NCI-H2227 (cell line): ENCODE measurements at regions not wholly inside any gene's neighbourhood (a gene's known extent, or its start where the extent isn't known, plus 50 kb on each side); places are given as distances from the start of the nearest gene placed in this dataset.

ENCODE experiments used
- DNase-seq: peaks from one replicate; lab custom pipeline; 2025; ENCODE audit not compliant: unreplicated experiment; lab: John Stamatoyannopoulos, UW

DNA sequence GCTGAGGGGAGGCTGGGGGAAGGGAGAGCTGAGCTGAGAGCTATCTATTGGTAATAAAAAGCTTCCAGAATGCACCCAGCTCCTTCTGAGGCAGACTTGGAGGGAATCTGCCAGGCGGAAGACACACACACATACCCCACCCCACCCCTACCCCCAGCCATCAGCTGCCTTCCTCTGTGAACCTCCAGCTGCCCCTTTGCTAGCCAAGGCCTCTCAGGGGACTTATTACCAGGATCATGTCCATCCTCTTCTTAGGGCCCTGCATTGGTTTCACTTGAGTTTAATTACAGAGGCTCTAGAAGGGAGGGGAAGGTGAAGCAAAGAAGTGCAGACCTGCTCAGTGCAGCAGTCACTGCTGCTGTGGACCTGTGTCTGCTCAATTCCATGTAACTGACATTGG lies 156.4 kb downstream of the OMA1 start:
- no peak for DNase-seq

DNA sequence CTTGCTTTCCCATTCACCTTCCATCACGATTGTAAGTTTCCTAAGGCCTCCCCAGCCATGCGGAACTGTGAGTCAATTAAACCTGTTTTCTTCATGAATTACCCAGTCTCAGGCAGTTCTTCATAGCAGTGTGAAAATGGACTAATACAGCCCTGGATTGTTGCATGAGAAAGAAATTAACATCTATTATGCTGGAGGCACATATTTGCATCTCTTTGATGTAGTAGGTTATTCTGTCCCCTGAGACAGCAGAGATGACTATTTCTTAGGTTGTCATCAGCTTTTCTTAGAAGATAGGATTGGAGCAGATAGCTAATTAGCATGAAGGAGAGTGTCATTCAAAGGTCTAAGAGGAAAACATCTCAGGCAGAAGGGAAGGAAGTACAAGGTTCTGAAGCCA lies 166.2 kb downstream of the OMA1 start:
- DNase-seq: no peak

DNA sequence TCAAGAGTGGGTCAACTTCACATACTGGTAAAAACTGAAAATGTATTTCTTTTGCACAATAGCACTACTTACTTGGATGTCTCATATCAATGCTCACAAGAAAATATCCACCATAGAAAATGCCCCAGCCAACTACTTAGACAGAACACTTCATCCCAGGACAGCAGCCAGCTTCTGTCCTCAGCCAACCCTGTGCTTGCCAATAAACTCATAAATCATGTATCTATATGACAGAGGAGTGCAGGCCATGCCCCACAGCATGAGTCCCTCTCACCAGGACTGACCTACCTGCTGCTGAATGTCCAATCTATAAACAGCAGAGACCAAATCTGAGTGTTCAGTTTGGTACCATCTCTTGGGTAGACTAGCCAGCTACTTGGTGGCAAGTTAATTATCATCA lies 179.3 kb downstream of the OMA1 start:
- DNase-seq: no peak

DNA sequence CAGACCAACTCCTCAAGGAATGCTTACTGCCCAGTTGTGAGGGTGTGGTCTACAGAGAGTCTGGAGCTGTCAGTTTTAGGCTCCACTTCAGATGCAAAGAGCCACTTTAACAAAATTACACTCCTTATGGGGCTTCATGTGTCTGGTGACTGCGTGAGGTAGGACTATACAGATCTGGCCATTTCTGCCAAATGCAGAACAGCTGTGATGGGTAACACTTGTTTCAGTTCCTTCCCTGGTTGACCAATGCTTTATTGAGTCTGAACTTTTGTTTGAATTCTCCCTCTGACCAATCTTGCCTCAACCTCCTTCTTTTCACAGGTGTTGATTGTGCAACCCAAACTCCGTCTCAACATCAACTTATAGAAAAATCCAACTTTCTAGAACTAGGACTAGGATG lies 181.2 kb downstream of the OMA1 start:
- DNase-seq: no peak

DNA sequence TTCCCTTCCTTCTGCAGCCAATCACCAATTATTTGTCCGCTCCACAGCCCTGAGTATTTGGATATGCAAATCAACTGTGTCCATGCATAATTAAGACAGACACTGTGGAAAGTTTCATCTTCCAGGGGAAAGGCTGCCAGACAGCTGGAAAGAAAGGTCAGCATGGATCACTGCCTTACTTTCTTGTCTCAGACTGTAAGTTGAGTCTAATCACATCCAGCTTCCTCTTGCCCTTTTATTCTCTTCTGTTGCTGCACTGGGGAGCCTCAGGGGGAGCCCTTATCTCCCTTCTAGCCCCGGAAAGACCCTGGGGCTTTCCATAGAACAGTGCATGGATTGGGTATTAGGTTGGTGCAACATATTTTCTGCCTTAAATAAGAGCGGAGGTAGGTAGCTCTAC lies 182.9 kb downstream of the OMA1 start:
- DNase-seq: no peak

DNA sequence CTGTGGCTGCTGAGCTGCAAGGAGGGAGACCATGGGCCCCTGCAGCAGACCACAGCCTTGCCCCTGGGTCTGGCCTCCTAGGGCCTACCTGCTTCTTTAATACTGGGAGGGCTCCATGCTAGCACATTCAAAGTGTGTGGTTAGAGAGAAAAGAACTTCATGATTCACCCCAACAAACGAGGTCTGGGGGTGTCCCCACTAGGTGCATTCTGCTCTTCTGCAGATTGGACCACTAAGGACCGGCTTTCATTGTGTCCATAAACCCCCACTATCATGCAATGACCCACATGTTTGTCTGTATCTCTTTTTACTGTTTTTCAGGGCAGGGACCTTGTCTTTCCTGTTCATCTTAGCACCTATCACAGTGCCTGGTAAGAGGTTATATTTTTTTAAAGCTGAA lies 185.4 kb downstream of the OMA1 start:
- no peak for DNase-seq

DNA sequence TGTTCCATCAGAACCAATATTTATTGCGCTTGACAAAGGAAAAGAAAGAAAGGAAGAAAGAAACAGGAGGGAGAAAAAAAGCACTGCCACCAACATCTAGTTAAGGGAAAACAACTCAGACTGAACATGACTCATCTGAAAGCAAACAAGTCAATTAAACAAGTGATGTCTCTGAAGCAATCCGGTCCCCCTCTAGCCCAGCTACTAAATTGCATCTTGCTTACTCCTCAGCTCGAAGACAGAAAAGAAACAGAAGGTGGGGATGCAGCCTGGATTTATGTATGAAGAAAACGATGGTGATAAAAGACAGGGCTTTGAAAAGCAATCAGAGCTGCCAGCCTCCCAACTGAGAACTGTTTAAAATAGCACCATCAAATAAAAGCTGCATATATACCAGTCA lies 188.2 kb downstream of the OMA1 start:
- DNase-seq: no peak

DNA sequence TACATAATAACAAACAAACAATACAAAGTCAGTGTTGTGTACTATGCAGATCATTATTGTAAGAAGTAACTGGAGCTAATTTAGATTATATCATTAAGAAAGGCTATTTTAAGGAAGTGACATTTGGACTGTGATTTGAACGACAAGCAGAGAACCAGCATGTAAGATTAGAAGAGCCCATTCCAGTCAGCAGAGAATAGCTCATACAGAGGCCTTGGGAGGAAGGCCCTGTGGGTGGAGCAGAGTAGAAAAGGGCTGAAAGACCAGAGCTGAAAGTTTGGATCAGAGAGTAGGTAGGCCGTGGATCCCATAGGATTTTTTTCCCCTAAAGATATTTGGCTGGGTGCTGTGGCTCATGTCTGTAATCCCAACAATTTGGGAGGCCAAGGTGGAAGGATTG lies 190.1 kb downstream of the OMA1 start:
- no peak for DNase-seq

DNA sequence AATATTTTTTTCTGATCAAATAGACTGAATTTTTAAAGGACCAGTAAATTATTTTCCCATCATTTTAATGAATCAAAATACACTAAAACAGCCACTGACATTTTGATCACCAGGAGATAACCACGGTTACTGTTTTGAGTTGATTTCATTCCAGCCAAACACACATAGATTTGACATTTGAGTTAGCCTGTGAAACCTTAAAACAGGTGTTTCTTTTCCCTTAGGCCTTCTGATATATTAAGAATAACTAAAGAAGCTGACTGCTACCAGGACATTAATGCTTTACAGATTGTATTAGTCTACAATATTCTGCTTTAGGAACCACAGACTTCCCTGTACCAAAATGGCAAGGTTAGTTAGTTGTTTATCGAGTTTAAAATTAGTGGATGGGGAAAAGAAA lies 193.4 kb downstream of the OMA1 start:
- DNase-seq: no peak

DNA sequence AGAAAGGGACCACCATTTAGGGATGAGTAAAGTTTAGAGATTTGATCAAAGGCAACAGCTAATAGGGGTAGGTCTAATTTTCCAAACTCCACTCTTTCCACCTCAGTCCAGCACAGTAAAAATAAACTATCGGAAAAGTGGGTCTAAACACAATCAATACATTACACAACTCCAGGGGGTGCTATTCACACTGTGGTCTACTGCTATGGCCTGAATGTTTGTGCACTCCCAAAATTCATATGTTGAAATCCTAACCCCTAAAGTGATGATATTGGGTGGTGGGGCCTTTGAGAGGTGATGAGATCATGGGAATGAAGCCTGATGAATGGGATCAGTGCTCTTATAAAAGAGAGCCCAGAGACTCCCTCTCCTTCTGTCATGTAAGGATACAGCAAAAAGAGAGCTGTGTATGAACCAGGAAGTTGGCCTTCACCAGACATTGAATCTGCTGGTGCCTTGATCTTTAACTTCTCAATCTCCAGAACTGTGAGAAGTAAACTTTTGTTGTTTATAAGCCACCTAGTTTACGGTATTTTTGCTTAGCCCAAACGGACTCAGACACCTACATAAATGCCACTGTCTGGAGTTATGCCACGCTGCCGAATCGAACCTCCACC lies 193.9 kb downstream of the OMA1 start:
- DNase-seq: no peak

DNA sequence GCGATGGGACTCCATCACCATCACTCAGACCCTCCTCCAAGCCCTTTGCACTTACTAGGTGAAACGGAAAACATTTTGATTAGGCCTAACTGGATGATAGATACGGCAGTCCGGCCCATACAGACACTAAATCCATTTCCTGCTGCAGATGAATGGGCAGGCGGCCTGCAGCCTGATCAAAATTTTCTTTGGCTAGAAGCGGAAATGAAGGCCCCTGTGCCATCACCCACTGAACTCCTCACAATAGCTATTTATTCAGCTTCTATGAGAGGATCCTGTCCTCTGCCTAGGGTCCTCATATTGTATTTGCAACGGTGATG lies 200.5 kb downstream of the OMA1 start:
- DNase-seq: no peak

DNA sequence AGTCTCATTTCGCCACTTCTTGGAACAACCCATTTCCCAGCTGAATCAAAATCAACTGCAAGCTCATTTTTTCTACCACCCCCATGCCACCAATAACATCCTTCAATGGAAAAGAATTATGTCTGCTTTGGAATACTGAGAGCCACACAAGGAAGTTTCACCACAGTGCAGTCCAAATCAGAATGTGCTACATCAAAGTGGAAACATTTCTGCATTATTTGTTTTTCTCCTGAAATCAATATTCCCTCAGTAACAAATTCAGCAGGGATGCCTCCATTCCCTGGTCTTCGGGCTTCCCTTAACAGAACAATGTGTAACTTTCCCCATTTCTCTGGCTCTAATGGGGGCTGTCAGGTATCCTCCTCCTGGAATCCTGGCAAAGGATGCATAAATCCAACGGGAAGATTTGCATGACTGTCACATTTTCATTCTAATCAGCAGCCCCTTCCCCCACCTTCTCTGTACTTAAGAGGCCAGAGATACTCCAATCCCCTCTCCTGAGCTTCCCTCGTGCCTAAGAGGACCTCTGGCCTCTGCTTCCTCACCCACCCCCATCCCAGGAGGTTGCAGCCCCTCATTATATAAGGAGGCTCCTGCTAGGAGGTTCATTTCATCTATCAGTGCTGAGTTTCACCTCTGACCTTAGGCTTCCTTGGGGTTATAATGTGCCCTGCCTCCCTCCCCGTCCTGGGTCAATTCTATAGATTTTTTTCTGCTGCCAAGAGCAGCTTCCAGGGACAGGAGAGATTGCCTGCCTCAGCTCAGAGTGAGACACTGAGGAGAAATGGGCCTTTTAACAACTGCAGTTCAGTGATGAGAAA lies 201.1 kb downstream of the OMA1 start:
- no peak for DNase-seq

DNA sequence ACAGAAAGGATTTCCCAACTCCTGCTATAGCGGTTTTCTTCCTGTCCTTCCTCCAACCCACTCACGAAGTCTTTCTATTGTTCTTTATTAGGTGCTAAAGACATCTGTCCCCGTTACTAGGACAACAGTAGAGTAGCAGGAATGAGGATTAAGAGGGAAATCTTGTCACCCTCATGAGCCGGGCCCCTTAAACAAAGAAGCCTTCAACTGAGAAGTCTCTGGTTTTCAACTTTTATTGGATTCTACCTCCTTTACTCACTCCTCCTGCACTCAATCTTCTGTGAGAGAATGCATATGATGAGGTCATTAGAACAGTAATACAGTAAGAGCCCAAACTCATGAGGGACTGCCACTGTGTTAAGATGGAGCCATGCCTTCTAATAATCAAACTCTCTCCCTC lies 206.3 kb downstream of the OMA1 start:
- no peak for DNase-seq

DNA sequence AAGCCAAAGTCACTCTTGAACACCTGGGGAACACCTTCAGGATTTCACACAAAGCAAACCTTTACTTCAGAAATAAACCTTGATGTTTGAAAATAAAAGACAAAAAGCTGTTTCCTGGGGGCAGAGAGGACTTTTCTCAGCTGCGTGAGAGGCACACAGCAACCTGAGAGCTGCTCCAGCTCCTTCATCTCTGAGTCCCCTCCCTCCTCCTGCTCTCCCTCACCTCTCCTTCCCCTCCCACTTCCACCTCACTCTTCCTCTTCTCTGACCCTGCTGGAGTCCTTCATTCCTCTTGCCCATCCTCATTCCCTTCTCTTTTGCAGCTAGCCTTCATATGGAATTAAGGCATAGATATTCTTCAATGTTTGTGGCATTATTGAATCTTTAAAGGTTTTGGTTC lies 208.4 kb downstream of the OMA1 start:
- no peak for DNase-seq

DNA sequence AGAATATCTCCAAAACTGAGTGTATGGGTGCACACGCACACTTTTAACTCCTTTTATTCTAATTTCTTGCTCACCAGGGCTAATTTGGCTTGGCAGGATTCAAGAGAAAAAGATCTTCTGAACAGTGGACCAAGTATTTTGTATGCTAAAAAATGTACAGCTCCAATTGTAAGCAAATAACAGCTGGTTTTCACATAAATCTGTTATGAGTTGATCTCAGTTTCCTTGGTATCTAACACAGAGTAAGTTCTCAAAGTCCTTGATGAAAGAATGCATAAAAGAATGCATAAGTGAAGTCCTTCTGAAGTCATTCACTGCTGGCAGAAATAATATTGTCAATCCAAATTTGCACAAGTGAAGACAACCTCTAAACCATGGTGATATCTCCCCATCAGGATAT lies 213.0 kb downstream of the OMA1 start:
- DNase-seq: no peak

DNA sequence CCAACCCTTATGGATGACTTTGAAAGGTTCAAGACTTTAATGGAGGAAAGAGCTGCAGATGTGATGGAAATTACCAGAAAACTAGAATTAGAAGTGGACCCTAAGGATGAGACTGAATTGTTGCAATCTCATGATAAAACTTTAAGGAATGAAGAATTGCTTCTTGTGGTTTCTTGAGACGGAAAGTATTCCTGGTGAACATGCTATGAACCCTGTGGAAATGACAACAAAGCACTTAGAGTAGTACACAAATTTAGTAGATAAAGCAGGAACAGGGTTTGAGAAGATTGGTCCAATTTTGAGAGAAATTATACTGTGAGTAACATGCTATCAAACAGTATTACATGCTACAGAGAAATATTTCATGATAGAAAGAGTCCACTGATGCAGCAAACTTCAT lies 215.4 kb downstream of the OMA1 start:
- no peak for DNase-seq

DNA sequence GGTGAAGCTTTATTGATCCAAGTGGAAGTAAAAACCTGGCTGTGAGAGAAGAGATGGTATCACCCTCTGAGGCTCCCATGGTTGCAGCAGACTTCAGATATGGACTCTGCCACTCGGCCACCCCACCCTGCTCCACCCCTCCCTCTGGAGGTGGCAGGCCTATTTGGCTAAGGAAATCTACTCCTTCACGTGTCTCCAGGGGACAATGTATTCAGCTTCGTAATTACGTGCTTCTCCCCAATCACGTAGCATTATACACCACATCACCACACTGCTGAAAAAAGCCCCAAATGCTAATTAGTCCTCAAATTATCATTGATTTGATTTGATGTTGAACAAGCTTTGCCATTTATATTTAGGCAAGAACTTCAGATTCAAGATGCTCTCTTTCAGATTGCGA lies 220.7 kb downstream of the OMA1 start:
- DNase-seq: no peak

DNA sequence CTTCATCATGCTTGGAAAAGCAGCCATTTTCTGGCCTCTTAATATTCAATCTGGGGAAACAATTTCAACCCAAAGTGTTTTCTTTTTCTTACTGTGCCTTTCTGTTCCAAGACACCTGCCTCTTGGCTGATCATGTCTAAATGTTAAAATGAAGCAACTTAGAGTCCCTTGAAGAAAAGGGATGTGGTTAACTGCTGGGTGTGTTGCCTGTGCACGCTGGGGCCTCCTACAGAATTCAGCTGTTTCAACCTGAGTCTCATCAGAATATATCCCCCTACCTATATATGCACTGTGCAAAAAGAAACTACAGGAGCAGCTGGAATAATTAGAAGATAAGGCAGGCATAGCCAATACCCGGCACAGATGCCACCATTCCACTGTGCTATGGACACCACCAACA lies 222.0 kb downstream of the OMA1 start:
- DNase-seq: no peak

DNA sequence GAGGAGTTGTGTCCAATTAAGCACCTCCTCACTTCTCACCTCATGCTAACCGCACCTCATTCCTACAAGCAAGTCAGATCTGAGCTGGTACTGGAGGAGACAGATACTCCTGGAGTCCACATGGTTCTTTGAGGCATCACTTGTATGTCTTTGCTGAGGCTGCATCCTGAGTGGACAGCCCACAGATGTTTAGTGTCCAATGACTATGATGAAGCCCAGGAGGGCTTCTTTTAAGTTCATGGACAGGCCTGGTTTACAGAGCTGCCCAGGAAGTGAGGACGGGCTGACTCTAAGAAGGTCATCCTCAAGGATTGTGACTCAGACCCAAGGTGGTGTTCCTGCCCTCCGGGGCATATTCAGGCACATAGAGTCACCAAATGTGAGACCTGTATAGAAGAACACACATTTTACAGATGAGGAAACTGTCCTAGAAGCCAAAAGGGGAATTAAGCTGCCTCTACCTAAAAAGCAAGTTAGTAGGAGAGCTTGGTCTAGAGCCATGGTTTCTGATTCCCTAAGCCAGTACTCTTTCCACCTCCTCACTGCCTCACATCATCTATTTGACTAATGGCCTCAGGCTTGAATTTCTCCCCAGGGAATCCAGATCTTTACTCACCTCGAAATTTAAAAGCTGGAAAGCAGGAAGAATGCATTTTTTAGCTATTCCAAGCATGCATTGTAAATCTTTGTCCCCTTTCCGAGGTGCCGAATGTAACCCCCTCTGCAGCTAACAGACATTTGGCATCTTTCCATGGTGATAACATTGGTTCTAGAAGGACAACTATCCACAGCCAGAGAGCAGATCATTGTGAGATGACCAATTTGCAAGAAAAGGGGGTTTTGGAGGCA lies 228.1 kb downstream of the OMA1 start:
- no peak for DNase-seq

DNA sequence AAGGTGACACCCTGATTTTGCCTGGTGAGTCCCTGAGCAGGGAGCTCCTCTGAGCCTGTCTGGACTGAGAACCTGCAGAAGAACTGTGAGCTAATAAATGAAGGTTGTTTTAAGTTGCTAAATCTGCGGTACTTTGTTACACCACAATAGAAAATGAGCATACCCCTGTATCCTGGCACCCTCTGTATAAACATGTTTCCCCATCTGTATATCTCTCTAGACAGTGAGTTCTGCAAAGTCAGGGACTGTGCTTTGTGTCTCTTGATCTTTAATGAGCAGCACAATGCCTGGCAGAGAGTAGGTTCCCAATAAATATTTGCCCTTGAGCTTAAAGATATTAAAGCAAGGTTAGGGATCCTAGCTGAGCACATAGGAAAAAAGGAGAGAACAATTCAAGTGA lies 228.8 kb downstream of the OMA1 start:
- no peak for DNase-seq

DNA sequence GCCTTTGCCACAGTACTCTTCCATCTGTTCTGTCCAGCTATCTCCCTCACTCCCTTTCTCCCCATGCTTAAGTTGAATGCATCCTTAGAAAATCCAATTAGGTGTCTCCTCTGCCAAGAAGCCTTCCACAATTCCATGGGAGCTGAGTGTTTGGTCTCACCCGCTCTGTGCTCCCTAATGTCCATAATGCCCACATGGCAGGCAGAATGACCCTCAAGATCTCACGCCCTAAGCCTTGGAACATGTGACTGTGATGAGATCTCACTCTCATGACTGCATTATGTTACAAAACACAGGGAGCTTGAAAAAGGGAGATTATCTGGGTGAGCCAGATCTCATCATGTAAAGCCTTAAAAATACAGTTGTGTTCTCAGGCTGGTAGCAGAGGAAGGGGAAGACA lies 229.4 kb downstream of the OMA1 start:
- DNase-seq: no peak

DNA sequence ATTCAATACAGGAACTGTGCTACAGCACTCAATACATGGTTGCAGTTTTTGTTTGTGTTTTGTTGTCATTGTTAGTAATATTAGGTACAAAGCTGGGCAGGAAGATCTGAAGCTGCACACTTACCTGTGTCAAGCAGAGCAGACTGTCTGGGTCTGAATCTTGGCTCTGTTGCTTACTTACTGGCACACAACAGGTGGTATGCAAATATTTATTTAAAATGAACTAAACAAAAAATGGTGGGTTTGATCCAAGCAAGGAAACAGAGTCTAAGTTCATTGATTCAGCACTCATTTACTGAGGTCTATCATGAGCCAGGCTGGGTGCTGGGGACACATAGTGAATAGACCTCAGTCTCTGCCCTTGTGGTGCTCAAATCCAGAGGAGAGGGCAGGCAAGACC lies 230.4 kb downstream of the OMA1 start:
- DNase-seq: no peak
